ENCODE measurements at regions not wholly inside any gene's neighbourhood (a gene's known extent, or its start where the extent isn't known, plus 50 kb on each side); places are given as distances from the start of the nearest gene placed in this dataset.

GRCh38 chr12:28865776-28866175 lies 283.3 kb upstream of the FAR2 start:
- no peak for DNase-seq (ENCODE audit: low read depth)
- H3K4me3 ChIP-seq (ENCODE audit: low read length): no peak overlapping the region
- TF ChIP-seq, protein P1, sequence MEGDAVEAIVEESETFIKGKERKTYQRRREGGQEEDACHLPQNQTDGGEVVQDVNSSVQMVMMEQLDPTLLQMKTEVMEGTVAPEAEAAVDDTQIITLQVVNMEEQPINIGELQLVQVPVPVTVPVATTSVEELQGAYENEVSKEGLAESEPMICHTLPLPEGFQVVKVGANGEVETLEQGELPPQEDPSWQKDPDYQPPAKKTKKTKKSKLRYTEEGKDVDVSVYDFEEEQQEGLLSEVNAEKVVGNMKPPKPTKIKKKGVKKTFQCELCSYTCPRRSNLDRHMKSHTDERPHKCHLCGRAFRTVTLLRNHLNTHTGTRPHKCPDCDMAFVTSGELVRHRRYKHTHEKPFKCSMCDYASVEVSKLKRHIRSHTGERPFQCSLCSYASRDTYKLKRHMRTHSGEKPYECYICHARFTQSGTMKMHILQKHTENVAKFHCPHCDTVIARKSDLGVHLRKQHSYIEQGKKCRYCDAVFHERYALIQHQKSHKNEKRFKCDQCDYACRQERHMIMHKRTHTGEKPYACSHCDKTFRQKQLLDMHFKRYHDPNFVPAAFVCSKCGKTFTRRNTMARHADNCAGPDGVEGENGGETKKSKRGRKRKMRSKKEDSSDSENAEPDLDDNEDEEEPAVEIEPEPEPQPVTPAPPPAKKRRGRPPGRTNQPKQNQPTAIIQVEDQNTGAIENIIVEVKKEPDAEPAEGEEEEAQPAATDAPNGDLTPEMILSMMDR (conservative IDR thresholded peaks at IDR 0.05; ENCODE audit: low read depth, low read length): no peak

DNA sequence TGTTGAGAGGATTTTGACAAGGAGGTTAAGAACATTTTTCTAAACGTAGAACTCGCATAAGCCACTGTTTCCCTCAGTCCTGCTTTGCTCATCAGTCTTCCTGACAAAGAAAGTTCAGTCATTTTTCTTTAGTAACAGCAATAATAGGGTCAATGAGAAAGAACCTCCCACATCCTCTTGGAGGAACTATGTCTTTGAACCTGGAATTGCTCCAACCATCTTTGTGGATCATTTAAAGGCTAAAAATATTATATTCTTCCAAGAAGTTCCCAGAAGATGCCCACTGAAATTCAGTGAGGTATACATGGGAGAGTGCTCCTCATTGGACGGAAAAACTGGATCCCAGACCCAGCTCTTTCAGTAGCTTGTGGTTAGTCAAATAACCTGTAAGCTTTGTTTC lies 282.8 kb upstream of the FAR2 start:
- TF ChIP-seq, protein P1 (conservative IDR thresholded peaks at IDR 0.05; ENCODE audit: low read depth, low read length): no peak
- DNase-seq (ENCODE audit: low read depth): no peak
- no peak overlapping the region for H3K4me3 ChIP-seq (ENCODE audit: low read length)

- no peak for DNase-seq (ENCODE audit: low read depth)
- TF ChIP-seq, protein P1 (conservative IDR thresholded peaks at IDR 0.05; ENCODE audit: low read depth, low read length): no peak
- H3K4me3 ChIP-seq (ENCODE audit: low read length): no peak overlapping the region
These were observed 282.2 kb upstream of the FAR2 start for GRCh38 chr12:28866715-28867503.

- no peak overlapping the region for H3K4me3 ChIP-seq (ENCODE audit: low read length)
- no peak for DNase-seq (ENCODE audit: low read depth)
- TF ChIP-seq, protein P1 (conservative IDR thresholded peaks at IDR 0.05; ENCODE audit: low read depth, low read length): no peak
These were observed 280.7 kb upstream of the FAR2 start for GRCh38 chr12:28868414-28868813.

- peak; percentile 17 for DNase-seq (ENCODE audit: low read depth)
- no peak overlapping the region for H3K4me3 ChIP-seq (ENCODE audit: low read length)
- TF ChIP-seq, protein P1 (conservative IDR thresholded peaks at IDR 0.05; ENCODE audit: low read depth, low read length): no peak
These were observed 279.9 kb upstream of the FAR2 start for GRCh38 chr12:28869197-28869596.

DNA sequence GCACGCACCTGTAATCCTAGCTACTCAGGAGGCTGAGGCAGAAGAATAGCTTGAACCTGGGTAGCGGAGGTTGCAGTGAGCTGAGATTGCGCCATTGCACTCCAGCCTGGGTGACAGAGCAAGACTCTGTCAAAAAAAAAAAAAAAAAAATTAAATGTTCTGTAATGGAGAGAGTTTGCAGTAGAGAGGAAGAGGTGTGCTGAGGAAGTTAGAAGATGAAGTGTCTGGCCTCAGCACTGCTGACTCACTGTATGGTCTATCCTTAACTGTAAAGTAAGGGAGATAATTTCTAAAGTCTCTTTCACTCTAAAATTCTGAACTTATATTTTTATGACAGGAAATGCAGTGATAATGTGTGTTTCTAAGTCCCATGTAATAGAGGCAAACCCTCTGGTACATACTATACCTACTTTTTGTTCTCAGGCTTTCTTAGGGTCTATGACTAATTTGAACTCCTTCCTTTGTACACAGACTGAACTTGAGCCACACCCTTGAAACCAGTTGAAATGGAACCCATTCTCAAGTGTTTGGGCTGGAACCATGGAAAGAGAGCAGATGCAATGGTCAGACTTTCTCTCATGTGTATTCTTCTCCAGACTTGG lies 278.1 kb upstream of the FAR2 start:
- TF ChIP-seq, protein P1 (conservative IDR thresholded peaks at IDR 0.05; ENCODE audit: low read depth, low read length): no peak
- H3K4me3 ChIP-seq (ENCODE audit: low read length): no peak overlapping the region
- no peak for DNase-seq (ENCODE audit: low read depth)

All from retinal pigment epithelial cell (primary cell).